ENCODE measurements at regions not wholly inside any gene's neighbourhood (a gene's known extent, or its start where the extent isn't known, plus 50 kb on each side); places are given as distances from the start of the nearest gene placed in this dataset.

- Histone ChIP-seq H3K4me3 (no peak overlapping the region), H3K4me2 (no peak overlapping the region), H3K27ac (no peak overlapping the region), H3K4me1 (peaks cover 5% of the 10 kb centered on the region; the same call in 2 of the 3 replicates), H3K9me3 (no peaks in the 10 kb centered on the region)
- FAIRE-seq (no peak), DNase-seq (ENCODE audit: low read depth in 1 of 2, low spot score in 1 of 2) (no peak), ATAC-seq (no peak)
- ChIA-PET CTCF (interaction anchor here (1.3 kb wide), 1 partner anchor 8 kb away, joined by 4 read pairs; no protein-coding TSS in a partner anchor), POLR2A (no interaction called here)
- TF ChIP-seq MAX (IDR thresholded peaks at IDR 0.05) (no peak), CHD2 (IDR thresholded peaks at IDR 0.05; ENCODE audit: low read length, partially characterized antibody) (no peak), KDM1A (IDR thresholded peaks at IDR 0.05; ENCODE audit: low read depth) (no peak), CTCF (IDR thresholded peaks at IDR 0.05) (no peak), FOSL2 (IDR thresholded peaks at IDR 0.05) (no peak), FOSL2 (CRISPR knock-in tag; IDR thresholded peaks at IDR 0.05) (no peak), USF2 (IDR thresholded peaks at IDR 0.05) (no peak), RARB (CRISPR knock-in tag; IDR thresholded peaks at IDR 0.05) (no peak)
- 23% methylated on average over 1 of the region's 1 CpG for WGBS (ENCODE audit: missing lambda C conversion rate)
These were observed 51.5 kb upstream of the TMEM200A start for GRCh38 chr6:130314271-130314670.

GRCh38 chr6:130313206-130313605 is 52.6 kb upstream of the TMEM200A start:
- H3K4me2 ChIP-seq, result no peak overlapping the region
- FAIRE-seq, result no peak
- ChIA-PET POLR2A (no interaction called here), CTCF (interaction anchor here (1.3 kb wide), 1 partner anchor 9 kb away, joined by 4 read pairs; no protein-coding TSS in a partner anchor)
- H3K9me3 ChIP-seq, result no peaks in the 10 kb centered on the region
- H3K27ac ChIP-seq, result no peak overlapping the region
- H3K4me1 ChIP-seq, result peaks cover 16% of the 10 kb centered on the region
- WGBS (ENCODE audit: missing lambda C conversion rate), result 71% methylated on average over 4 of the region's 4 CpGs
- TF ChIP-seq RCOR1 (IDR thresholded peaks at IDR 0.05; ENCODE audit: low read depth, low read length) (no peak), EHMT2 (IDR thresholded peaks at IDR 0.05; ENCODE audit: low read depth) (no peak), TP53 (CRISPR knock-in tag; IDR thresholded peaks at IDR 0.05) (no peak), CBX8 (IDR thresholded peaks at IDR 0.05) (no peak), HOXB5 (CRISPR knock-in tag; IDR thresholded peaks at IDR 0.05) (no peak), POLR2AphosphoS2 (conservative IDR thresholded peaks at IDR 0.05; ENCODE audit: low read length) (no peak), HDAC2 (IDR thresholded peaks at IDR 0.05) (no peak), HEYL (CRISPR knock-in tag; IDR thresholded peaks at IDR 0.05) (no peak), ZFP36 (IDR thresholded peaks at IDR 0.05; ENCODE audit: borderline replicate concordance, partially characterized antibody) (no peak), HES2 (IDR thresholded peaks at IDR 0.05) (no peak), HOXA7 (CRISPR knock-in tag; IDR thresholded peaks at IDR 0.05) (no peak), EP300 (IDR thresholded peaks at IDR 0.05) (no peak), MAX (IDR thresholded peaks at IDR 0.05) (no peak), CTCF (IDR thresholded peaks at IDR 0.05) (no peak), ZNF302 (CRISPR knock-in tag; IDR thresholded peaks at IDR 0.05) (no peak), PHF8 (IDR thresholded peaks at IDR 0.05; ENCODE audit: borderline replicate concordance, low read depth) (no peak), HMGXB4 (CRISPR knock-in tag; IDR thresholded peaks at IDR 0.05; ENCODE audit: borderline replicate concordance) (no peak), RARB (CRISPR knock-in tag; IDR thresholded peaks at IDR 0.05) (no peak), EHF (CRISPR knock-in tag; IDR thresholded peaks at IDR 0.05) (no peak), GATA3 (IDR thresholded peaks at IDR 0.05; ENCODE audit: borderline replicate concordance) (no peak)
- H3K4me3 ChIP-seq, result no peak overlapping the region
- no peak for DNase-seq (ENCODE audit: low read depth in 1 of 2, low spot score in 1 of 2)
- peak in 1 of 2 experiments; percentile 54; a peak in 4 of 6 replicates for ATAC-seq
